NCI-H748 treated with DMSO at 0.1 percent for 48 hours (cell line): ENCODE measurements at regions not wholly inside any gene's neighbourhood (a gene's known extent, or its start where the extent isn't known, plus 50 kb on each side); places are given as distances from the start of the nearest gene placed in this dataset.

Source experiments
- DNase-seq: peaks from one replicate; lab custom pipeline; 2025; lab: John Stamatoyannopoulos, UW

DNA sequence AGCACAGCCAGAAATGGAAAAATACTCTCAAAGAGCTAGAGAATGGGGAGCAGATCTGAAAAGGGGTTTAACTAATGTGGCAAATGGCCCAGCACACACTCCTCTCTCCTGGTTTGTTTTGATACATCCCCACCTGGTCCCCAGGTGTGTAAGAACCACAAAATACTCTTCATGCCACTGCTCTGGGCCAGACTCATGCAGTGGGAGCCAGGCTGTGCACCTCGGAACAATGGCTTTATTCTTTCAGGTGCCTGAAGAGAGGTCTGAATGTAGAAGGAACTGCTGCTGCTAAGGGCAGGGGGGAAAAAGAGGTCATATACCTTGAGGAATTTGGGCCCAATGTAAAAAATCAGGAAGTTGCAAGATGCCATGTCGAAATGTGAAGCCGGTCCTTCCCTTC, 123.9 kb upstream of the ADAMTSL1 start:
- DNase-seq, result no peak

DNA sequence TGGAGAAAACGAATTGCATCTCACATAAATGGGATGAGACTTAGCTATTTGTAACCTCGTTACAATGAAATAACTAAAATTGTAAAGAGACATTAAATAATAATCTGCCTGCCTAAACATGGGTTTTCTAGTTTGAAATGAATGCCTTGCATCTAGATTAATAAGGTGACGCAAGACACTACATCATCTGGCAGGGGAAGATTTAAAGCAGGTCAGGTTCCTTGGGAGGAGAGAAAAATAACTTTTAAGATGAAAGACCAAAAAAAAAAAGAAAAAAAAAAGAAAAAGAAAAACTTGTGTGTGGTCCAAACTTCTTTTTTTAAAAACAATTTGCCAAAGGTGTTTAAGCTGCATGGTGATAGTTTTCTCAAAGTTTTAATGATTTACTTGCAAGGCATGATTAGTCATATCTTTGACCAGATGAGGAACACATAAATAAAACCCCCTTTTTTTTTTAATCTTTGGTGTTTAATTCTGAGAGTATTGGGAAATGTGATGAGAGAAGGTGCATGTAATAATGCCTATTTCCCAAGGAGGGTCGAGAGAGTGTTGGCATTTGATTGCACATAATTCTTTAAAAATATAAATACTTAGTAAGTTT, 122.9 kb upstream of the ADAMTSL1 start:
- DNase-seq, result no peak

- no peak for DNase-seq
Measured at GRCh38 chr9:18352711-18353110, 121.2 kb upstream of the ADAMTSL1 start.

DNA sequence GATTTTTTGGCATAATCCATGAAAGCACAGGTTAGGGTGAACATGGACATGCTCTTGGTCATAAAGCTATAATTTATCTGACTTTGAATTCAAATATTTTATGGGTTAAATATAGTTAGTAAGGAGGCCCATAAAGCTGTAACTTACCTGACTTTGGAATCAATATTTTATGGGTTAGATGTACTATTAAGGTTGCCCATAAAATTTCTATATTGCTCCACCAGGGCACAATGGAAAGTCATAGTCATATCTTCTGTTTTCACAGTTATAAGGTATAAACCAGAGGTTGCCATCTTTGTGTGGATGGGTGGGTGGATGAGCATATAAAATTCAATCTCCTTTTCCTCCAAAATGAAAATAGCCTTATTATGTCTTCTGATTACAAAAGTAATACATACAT, 120.5 kb upstream of the ADAMTSL1 start:
- no peak for DNase-seq

GRCh38 chr9:18357321-18357720, 116.6 kb upstream of the ADAMTSL1 start:
- DNase-seq, result no peak

GRCh38 chr9:18358325-18358724, 115.6 kb upstream of the ADAMTSL1 start:
- no peak for DNase-seq

DNA sequence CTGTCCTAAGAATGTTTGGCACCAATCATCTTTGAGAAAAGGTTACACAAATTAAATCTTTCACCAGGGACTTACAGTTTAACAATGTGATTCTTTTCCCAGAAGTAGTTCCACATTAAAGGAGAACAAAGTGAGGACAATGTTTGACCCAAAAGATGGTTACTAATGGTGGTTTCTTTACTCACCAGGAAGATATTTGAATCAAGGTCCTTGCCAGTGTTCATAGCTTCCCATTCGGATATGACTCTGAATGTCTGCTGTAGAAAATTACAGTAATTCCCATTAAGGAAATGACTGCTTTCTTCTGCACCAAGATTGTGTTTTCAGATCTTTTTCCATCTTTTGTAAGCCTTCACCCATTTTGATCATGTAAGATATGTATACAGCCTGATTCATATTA, 114.6 kb upstream of the ADAMTSL1 start:
- no peak for DNase-seq

DNA sequence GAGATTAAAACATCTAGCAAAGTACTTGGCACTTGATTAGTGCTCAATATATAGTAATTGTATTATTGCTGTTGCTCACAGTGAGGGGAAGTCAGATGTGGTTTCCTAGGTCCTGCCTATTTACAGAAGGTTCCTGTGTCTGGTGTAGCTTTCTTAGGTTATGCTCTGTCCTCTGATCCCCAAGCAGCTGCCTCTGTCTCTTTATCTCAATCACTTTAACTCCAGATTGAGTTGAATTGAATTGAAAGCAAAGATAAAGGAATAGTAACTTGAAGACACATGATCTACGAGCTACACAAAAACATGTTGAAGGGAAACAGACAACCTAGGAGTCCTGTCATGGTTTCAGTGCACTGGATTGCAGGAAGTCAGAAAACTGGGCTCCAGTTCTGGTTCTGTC, 113.9 kb upstream of the ADAMTSL1 start:
- DNase-seq, result no peak

DNA sequence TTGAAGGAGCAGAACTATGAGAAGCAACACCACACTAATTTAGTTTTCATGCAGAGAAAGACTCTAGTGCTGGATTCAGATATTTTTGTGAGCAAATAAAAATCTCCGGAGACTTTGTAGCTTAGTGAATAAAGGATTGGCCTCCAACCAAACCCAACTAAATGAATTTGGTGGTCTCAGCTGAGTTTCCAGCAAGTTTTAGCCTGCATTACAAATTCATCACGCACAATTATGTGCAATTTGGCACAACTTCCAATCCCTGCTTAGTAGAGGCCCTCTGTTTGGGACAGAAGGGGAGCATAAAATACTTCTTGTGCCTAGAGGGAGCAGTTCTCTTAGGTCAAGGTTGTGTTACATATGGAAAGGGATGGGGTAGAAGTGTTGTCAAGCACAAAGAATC, 112.3 kb upstream of the ADAMTSL1 start:
- DNase-seq, result no peak

DNA sequence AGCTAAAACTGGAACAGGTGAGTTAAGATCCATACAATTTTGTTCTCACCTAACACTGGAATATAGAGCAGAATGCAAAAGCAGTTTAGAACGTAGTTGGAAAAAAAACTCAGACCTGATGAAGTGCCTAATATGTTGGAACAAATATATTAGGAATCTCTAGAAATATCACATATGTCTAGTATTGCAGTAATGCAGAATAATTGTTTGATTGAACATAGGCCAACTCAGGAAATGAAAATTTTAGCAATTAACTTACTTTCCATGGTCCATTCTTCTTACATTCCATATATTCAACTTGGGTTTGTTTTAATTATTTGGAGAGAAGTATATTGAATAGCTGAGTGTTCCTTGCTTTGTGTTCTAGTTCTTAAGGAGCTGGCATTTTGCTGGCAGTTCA, 111.8 kb upstream of the ADAMTSL1 start:
- DNase-seq, result no peak

DNA sequence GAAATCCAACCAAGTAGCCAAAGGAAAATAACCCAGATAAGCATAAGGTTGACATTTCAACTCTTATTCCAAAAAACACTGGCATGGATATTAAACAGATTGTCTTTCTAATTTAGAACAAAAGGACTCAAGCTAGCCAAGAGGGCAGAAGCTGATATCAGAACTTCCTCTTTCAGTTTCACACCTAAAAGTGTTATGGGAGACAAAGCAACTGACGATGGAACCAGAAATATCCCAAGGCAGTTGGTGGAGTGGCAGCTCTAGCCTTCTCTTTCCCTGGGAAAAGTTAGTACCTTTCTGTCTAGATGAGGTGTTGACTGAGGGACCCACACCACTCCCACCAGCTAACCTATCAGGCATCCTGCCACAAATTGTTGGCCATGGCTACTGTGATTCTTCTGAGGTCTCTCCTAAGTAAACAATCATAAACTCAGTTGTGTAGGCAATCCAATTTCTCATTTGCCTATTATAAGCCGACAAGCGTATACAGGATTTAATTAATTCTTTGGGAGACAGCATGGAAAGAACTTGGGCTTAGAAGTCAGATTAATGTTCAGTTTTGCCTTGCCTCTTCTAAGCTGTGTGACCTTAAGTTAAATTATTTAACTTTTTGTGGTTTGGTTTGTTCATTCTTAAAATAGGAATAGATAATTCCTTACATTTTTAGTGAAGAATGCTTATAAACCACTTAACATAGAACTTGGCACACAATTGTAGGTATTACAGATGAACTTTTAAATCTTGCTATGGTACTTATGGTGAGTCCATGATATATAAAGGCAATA, 110.9 kb upstream of the ADAMTSL1 start:
- no peak for DNase-seq

DNA sequence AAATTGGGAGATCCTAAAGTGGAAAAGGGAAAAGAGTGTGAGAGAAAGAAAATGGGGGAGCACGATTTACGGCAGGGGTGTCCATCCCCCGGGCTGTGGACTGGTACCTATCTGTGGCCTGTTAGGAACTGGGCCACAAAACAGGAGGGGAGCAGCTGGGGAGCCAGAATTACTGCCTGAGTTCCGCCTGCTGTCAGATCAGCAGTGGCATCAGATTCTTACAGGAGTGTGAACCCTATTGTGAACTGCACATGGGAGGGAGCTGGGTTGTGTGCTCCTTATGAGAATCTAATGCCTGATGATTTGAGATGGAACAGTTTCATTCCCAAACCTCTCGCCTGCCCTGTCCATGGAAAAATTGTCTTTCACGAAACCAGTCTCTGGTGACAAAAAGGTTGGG, 108.3 kb upstream of the ADAMTSL1 start:
- DNase-seq, result no peak

DNA sequence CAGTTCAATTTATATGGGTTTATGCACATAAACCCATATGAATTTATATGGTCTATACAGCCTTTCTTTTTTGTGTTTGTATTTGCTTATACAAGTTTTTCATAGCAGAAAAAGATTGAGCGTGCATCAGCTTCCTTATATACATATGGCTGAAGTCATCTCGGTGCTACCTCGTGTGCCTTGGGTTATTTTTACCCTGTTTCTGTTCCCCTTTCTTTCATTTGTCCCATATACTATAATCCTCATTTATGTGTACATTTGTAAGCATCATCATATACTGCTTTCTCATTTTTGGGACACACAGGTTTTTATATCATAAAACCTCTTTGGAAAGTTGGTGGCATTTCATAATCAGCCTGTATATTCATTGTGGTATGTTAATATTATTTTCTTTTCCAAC, 107.8 kb upstream of the ADAMTSL1 start:
- no peak for DNase-seq

GRCh38 chr9:18368206-18368605, 105.7 kb upstream of the ADAMTSL1 start:
- DNase-seq, result no peak

- DNase-seq, result no peak
Measured at GRCh38 chr9:18371141-18371540, 102.8 kb upstream of the ADAMTSL1 start.

DNA sequence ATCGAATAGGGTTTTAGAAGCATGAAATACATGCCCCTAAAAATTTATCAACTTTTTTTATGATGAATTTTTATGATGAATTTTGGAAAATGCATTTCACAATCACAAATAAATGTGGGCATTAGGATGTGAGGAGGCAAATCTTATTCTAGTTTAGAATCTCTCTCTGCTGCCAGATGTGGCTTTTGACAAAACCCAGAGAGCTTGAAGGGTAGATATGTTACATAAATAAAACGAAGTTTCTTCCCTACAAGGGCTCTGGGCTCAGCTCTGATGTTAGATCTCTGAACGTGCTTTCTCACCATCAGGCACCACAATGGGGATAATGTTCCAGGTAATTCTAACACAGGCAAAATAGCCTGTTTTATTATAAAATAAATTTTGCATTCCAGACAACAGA, 102.3 kb upstream of the ADAMTSL1 start:
- no peak for DNase-seq

DNA sequence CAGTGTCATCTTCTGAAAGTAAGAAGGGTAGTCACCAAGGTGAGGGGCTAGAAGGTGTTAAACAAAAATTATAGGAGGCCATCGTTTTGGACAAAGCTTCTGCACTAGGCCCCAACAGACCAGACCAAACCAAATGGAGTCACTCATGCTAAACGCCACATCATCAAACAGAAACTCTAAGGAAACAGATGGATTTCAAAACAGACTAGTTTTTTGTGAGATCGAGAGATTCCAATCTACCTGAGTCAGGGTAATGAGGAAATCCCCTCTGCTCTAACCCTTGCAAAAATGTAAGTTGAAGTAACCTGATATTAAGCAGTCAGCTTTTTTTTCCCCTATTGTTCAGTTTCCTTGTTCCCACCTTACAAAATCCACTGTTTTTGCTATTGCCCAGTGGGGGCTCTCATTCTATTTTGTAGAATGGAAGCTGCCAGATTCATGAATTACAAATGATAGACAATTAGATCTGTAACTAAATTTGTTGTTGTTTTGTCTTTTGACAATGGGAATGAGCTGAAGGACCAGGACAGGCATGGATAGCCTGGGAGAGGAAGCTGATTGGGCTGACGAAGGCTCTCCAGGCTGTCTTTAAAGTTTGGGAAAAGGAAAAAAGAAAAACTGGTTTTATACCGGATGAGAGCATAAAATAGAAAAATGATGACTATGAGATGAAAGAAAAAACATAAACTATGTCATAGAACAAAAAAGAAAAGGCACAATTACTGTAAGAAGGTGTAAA, 94.7 kb upstream of the ADAMTSL1 start:
- DNase-seq, result no peak

GRCh38 chr9:18382243-18382642, 91.7 kb upstream of the ADAMTSL1 start:
- DNase-seq, result no peak

GRCh38 chr9:18384066-18384465, 89.9 kb upstream of the ADAMTSL1 start:
- no peak for DNase-seq

DNA sequence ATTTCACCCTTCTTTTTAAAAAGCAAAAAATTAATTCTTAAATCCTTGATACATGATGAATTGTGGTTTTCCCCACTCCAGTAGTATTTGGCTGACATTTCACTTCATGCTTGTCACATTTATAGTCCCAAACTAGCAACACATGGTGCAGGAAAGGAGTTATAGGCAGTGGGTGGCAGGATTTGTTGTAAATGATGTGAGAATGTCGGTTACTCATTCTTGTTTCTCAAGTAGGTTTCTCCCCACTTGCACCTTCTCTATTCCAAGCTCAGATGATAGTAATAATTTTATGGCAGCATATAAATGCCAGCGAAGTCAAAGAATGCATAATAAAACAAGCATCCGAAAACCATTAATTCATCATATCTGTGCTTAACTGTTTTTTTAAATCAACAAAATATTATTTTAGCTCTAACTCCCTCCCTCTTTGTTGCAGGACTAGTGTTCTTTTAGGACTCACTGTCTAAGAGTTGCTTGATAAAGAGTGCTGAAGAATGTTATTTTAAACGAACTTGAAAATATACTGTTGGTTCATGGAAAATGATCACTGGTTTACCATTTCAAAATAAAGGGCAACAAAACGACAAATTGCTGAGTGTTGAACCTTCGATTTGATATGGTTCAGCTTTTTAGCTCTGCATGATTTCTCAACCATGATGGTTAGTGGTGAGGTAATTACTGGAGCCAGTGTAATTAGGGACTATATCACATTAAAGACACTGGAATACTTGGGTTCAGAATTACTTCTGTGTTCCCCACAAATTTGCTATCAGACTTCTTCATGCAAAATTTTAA, 88.1 kb upstream of the ADAMTSL1 start:
- no peak for DNase-seq

GRCh38 chr9:18390393-18390792, 83.6 kb upstream of the ADAMTSL1 start:
- no peak for DNase-seq

- DNase-seq, result peak; percentile 100
Measured at GRCh38 chr9:18393340-18394130, 80.4 kb upstream of the ADAMTSL1 start.
